Stomach (tissue), 4 donors: ENCODE measurements at regions not wholly inside any gene's neighbourhood (a gene's known extent, or its start where the extent isn't known, plus 50 kb on each side); places are given as distances from the start of the nearest gene placed in this dataset.

ENCODE experiments used
- CTCF ChIP-seq, 7 experiments: fragments of 450-650 bp in 4 of 7; fragments of 200-600 bp in 3 of 7; sonication (generic) in 3 of 7; IDR thresholded peaks; one replicate each; pipeline ENCODE4 v1.5.1; 2016 to 2019; ENCODE audit warnings: antibody characterized with exemption in 7 of 7, control low read depth in 2 of 7, mild to moderate bottlenecking in 1 of 7
- EP300 ChIP-seq: sonication (generic); formaldehyde crosslinking; IDR thresholded peaks from one replicate; pipeline ENCODE4 v1.6.1; 2017; ENCODE audit warnings: antibody characterized with exemption

GRCh38 chr2:36223259-36223658 is 132.3 kb upstream of the CRIM1 start:
- TF ChIP-seq EP300, result no peak
- no peak for TF ChIP-seq CTCF (IDR thresholded peaks at IDR 0.05)
